Karpas-422 (cell line): ENCODE measurements at regions not wholly inside any gene's neighbourhood (a gene's known extent, or its start where the extent isn't known, plus 50 kb on each side); places are given as distances from the start of the nearest gene placed in this dataset.
"Not testable (repeated sequence)": the region's sequence is repeated elsewhere in the genome, so short reads cannot be mapped to it uniquely, and the experiment has no call there.

ENCODE experiments used
- DNase-seq: peaks from one replicate; pipeline ENCODE4 v3.0.0-alpha.2; 2015
- H2AFZ ChIP-seq: fragments of 200-600 bp; sonication (generic); 2 replicates; pipeline ENCODE4 v1.6.1; 2014; ENCODE audit warnings: antibody characterized with exemption, low read length, mixed read lengths
- H3K27ac ChIP-seq: fragments of 200-600 bp; sonication (generic); 2 replicates; pipeline ENCODE4 v1.5.1; 2014; ENCODE audit warnings: mild to moderate bottlenecking, low read length, moderate library complexity
- H3K27me3 ChIP-seq: fragments of 200-600 bp; sonication (generic); 2 replicates; pipeline ENCODE4 v1.6.1; 2014; ENCODE audit warnings: low read length, mixed read lengths
- H3K36me3 ChIP-seq: fragments of 200-600 bp; sonication (generic); 2 replicates; pipeline ENCODE4 v1.6.1; 2014; ENCODE audit warnings: low read length, mixed read lengths; ENCODE audit not compliant: insufficient read depth
- H3K4me1 ChIP-seq: fragments of 200-600 bp; sonication (generic); 2 replicates; pipeline ENCODE4 v1.6.1; 2014; ENCODE audit warnings: mild to moderate bottlenecking, low read length, mixed read lengths
- H3K4me2 ChIP-seq: fragments of 200-600 bp; sonication (generic); 2 replicates; pipeline ENCODE4 v1.6.1; 2014; ENCODE audit warnings: low read length, low read depth, mild to moderate bottlenecking; ENCODE audit not compliant: poor library complexity, severe bottlenecking
- H3K4me3 ChIP-seq: fragments of 200-600 bp; sonication (generic); 2 replicates; pipeline ENCODE4 v1.5.1; 2014; ENCODE audit warnings: mild to moderate bottlenecking, antibody characterized with exemption, low read length, mixed read lengths
- H3K79me2 ChIP-seq: fragments of 200-600 bp; sonication (generic); 2 replicates; pipeline ENCODE4 v1.6.1; 2014; ENCODE audit warnings: mild to moderate bottlenecking, low read length, mixed read lengths
- H3K9ac ChIP-seq: fragments of 200-600 bp; sonication (generic); 2 replicates; pipeline ENCODE4 v1.6.0; 2014; ENCODE audit warnings: low read length
- H3K9me2 ChIP-seq: fragments of 200-600 bp; sonication (generic), shearing (Covaris generic); replicated peaks from 2 replicates; pipeline ENCODE4 v1.6.0; 2014; ENCODE audit warnings: mild to moderate bottlenecking, low read length, moderate library complexity; ENCODE audit not compliant: insufficient read depth
- H3K9me3 ChIP-seq: fragments of 300-700, 200-600 bp; sonication (generic); 2 replicates; pipeline ENCODE4 v1.6.1; 2014; ENCODE audit warnings: low read length, mixed read lengths
- H4K20me1 ChIP-seq: fragments of 200-600 bp; sonication (generic); 2 replicates; pipeline ENCODE4 v1.6.1; 2014; ENCODE audit warnings: mild to moderate bottlenecking, antibody characterized with exemption, low read length, low read depth; ENCODE audit not compliant: insufficient read depth

- H3K9ac ChIP-seq, DNase-seq, H3K4me2 ChIP-seq: not testable (repeated sequence)
Measured at GRCh38 chr1:120592943-120593342, 130.8 kb upstream of the NBPF26 start.

GRCh38 chr1:120593648-120594047, 130.1 kb upstream of the NBPF26 start:
- not testable (repeated sequence) for H3K27me3 ChIP-seq, H3K79me2 ChIP-seq, H3K4me3 ChIP-seq, H3K9ac ChIP-seq, H3K9me2 ChIP-seq, H3K4me2 ChIP-seq, H3K36me3 ChIP-seq, H2AFZ ChIP-seq, H4K20me1 ChIP-seq, DNase-seq, H3K9me3 ChIP-seq, H3K4me1 ChIP-seq, H3K27ac ChIP-seq

More at GRCh38 chr1:120592943-120593342, 130.8 kb upstream of the NBPF26 start:
- H3K9me2 ChIP-seq, H3K4me3 ChIP-seq, H3K27ac ChIP-seq, H3K9me3 ChIP-seq, H4K20me1 ChIP-seq, H2AFZ ChIP-seq, H3K79me2 ChIP-seq, H3K4me1 ChIP-seq, H3K36me3 ChIP-seq, H3K27me3 ChIP-seq: not testable (repeated sequence)

- not testable (repeated sequence) for H3K4me1 ChIP-seq, DNase-seq, H3K9me3 ChIP-seq, H4K20me1 ChIP-seq, H3K79me2 ChIP-seq, H3K36me3 ChIP-seq, H2AFZ ChIP-seq, H3K4me2 ChIP-seq, H3K4me3 ChIP-seq, H3K9me2 ChIP-seq, H3K9ac ChIP-seq, H3K27me3 ChIP-seq, H3K27ac ChIP-seq
Measured at GRCh38 chr1:120598331-120598951, 125.3 kb upstream of the NBPF26 start.

GRCh38 chr1:120599511-120599910, 124.2 kb upstream of the NBPF26 start:
- not testable (repeated sequence) for H3K79me2 ChIP-seq, H3K9me2 ChIP-seq, H2AFZ ChIP-seq

GRCh38 chr1:120600442-120601041, 123.2 kb upstream of the NBPF26 start:
- not testable (repeated sequence) for H3K4me3 ChIP-seq, H3K9ac ChIP-seq, H4K20me1 ChIP-seq, H3K79me2 ChIP-seq, H3K9me2 ChIP-seq, H3K4me1 ChIP-seq, H3K9me3 ChIP-seq, DNase-seq, H3K27me3 ChIP-seq, H3K27ac ChIP-seq, H3K36me3 ChIP-seq, H2AFZ ChIP-seq, H3K4me2 ChIP-seq

More at GRCh38 chr1:120599511-120599910, 124.2 kb upstream of the NBPF26 start:
- DNase-seq, H3K4me3 ChIP-seq, H3K4me2 ChIP-seq, H3K4me1 ChIP-seq, H3K9me3 ChIP-seq, H3K27me3 ChIP-seq, H3K27ac ChIP-seq, H4K20me1 ChIP-seq, H3K9ac ChIP-seq, H3K36me3 ChIP-seq: not testable (repeated sequence)

GRCh38 chr1:120607882-120608281, 115.9 kb upstream of the NBPF26 start:
- not testable (repeated sequence) for H2AFZ ChIP-seq, H3K9me3 ChIP-seq, H3K4me1 ChIP-seq

GRCh38 chr1:120608314-120609014, 115.3 kb upstream of the NBPF26 start:
- H3K36me3 ChIP-seq, H3K4me2 ChIP-seq, H3K4me3 ChIP-seq, H3K9me2 ChIP-seq, H3K79me2 ChIP-seq, H4K20me1 ChIP-seq, H3K9ac ChIP-seq, H3K9me3 ChIP-seq, H2AFZ ChIP-seq, H3K27ac ChIP-seq, H3K27me3 ChIP-seq, DNase-seq, H3K4me1 ChIP-seq: not testable (repeated sequence)

More at GRCh38 chr1:120607882-120608281, 115.9 kb upstream of the NBPF26 start:
- not testable (repeated sequence) for H3K36me3 ChIP-seq, H3K4me2 ChIP-seq, H4K20me1 ChIP-seq, H3K27ac ChIP-seq, H3K4me3 ChIP-seq, H3K79me2 ChIP-seq, DNase-seq, H3K9ac ChIP-seq, H3K9me2 ChIP-seq, H3K27me3 ChIP-seq

GRCh38 chr1:120609015-120609573, 114.7 kb upstream of the NBPF26 start:
- H3K79me2 ChIP-seq, H3K36me3 ChIP-seq, H3K4me1 ChIP-seq, H4K20me1 ChIP-seq, H3K27ac ChIP-seq, H3K9me2 ChIP-seq, H3K4me2 ChIP-seq, H3K27me3 ChIP-seq, H2AFZ ChIP-seq, DNase-seq, H3K4me3 ChIP-seq, H3K9ac ChIP-seq, H3K9me3 ChIP-seq: not testable (repeated sequence)
